IPS-15b (cell line): ENCODE measurements at regions not wholly inside any gene's neighbourhood (a gene's known extent, or its start where the extent isn't known, plus 50 kb on each side); places are given as distances from the start of the nearest gene placed in this dataset.
"Not testable (repeated sequence)": the region's sequence is repeated elsewhere in the genome, so short reads cannot be mapped to it uniquely, and the experiment has no call there.

Experiments
- H3K27me3 ChIP-seq: one replicate; pipeline ENCODE4 v1.6.1; 2013; ENCODE audit warnings: low read length; ENCODE audit not compliant: control insufficient read depth, insufficient read depth
- H3K36me3 ChIP-seq: one replicate; pipeline ENCODE4 v1.6.1; 2013; ENCODE audit warnings: low read length; ENCODE audit not compliant: control insufficient read depth, insufficient read depth
- H3K4me1 ChIP-seq: one replicate; pipeline ENCODE4 v1.6.1; 2013; ENCODE audit warnings: mild to moderate bottlenecking, low read length; ENCODE audit not compliant: control insufficient read depth, insufficient read depth
- H3K4me3 ChIP-seq: one replicate; pipeline ENCODE4 v1.5.1; 2013; ENCODE audit warnings: low read depth, low read length
- H3K9ac ChIP-seq: one replicate; pipeline ENCODE4 v1.6.1; 2013; ENCODE audit warnings: low read depth, mild to moderate bottlenecking, low read length
- H3K9me3 ChIP-seq: one replicate; pipeline ENCODE4 v1.6.1; 2013; ENCODE audit warnings: mild to moderate bottlenecking, low read length; ENCODE audit not compliant: control insufficient read depth, insufficient read depth

- Histone ChIP-seq H3K9ac (no peak overlapping the region), H3K4me3 (no peak overlapping the region), H3K27me3 (no peaks in the 10 kb centered on the region), H3K36me3 (no peaks in the 10 kb centered on the region), H3K9me3 (no peaks in the 10 kb centered on the region), H3K4me1 (peaks cover 2% of the 10 kb centered on the region)
Measured at GRCh38 chr16:73108195-73108963, 60.5 kb upstream of the ZFHX3 start.

- Histone ChIP-seq H3K36me3 (no peaks in the 10 kb centered on the region), H3K9me3 (no peaks in the 10 kb centered on the region), H3K27me3 (no peaks in the 10 kb centered on the region), H3K4me3 (no peak overlapping the region), H3K4me1 (no peaks in the 10 kb centered on the region), H3K9ac (no peak overlapping the region)
Measured at GRCh38 chr16:73107371-73107770, 59.4 kb upstream of the ZFHX3 start.

- Histone ChIP-seq H3K36me3 (no peaks in the 10 kb centered on the region), H3K9ac (no peak overlapping the region), H3K4me1 (no peaks in the 10 kb centered on the region), H3K4me3 (no peak overlapping the region), H3K9me3 (no peaks in the 10 kb centered on the region), H3K27me3 (no peaks in the 10 kb centered on the region)
Measured at GRCh38 chr16:73106329-73107034, 58.6 kb upstream of the ZFHX3 start.

GRCh38 chr16:73101568-73101967 lies 53.6 kb upstream of the ZFHX3 start:
- Histone ChIP-seq H3K9ac (no peak overlapping the region), H3K4me1 (no peaks in the 10 kb centered on the region), H3K9me3 (no peaks in the 10 kb centered on the region), H3K36me3 (no peaks in the 10 kb centered on the region), H3K27me3 (no peaks in the 10 kb centered on the region), H3K4me3 (no peak overlapping the region)

- not testable (repeated sequence) for H3K4me3 ChIP-seq, H3K9me3 ChIP-seq, H3K4me1 ChIP-seq, H3K27me3 ChIP-seq, H3K36me3 ChIP-seq, H3K9ac ChIP-seq
Measured at GRCh38 chr16:73099601-73100000, 51.7 kb upstream of the ZFHX3 start.
